AG10803 (cell line): ENCODE measurements at regions not wholly inside any gene's neighbourhood (a gene's known extent, or its start where the extent isn't known, plus 50 kb on each side); places are given as distances from the start of the nearest gene placed in this dataset.

Experiments
- DNase-seq: peaks from one replicate; pipeline ENCODE4 v3.0.0; 2010; ENCODE audit warnings: low read depth
- H3K4me3 ChIP-seq: 2 replicates; pipeline ENCODE4 v1.5.1; 2011; ENCODE audit warnings: mild to moderate bottlenecking, low read length, control low read depth
- TF ChIP-seq, protein P1 (sequence below): conservative IDR thresholded peaks from 2 replicates; pipeline ENCODE4 v1.5.1; 2011; ENCODE audit warnings: mild to moderate bottlenecking, low read length, control low read depth, inconsistent platforms

DNA sequence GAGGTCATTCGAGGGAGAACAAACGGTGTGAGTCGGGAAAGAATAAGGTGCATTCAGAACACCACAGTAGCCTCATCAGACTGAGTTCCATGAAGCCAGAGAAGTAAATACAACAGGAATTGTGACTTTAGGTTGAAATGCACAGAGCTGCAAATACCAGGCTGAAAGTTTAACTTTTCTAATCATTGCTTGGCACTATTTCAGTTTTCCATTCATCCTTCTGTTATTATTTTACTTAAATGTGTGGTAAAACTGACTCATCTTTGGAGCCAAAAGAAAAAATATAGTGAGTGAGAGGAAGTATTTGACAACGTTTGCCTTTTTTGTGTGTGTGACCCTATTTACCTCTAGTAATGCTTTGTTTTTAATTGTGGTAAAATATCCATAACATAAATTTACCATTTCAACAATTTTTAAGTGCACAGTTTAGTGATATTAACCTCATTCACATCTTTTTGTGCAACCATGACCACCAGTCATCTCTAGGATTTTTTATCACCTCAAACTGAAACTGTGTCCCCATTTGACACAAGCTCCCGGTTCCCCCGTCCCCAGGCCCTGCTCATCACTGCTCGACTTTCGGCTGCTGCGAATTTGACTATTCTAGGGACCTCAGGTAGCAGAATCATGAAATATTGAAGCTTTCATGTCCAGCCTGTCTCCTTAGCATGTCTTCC is 166.8 kb downstream of the HSD17B3 start:
- peak; percentile 31 for DNase-seq
- TF ChIP-seq, protein P1, sequence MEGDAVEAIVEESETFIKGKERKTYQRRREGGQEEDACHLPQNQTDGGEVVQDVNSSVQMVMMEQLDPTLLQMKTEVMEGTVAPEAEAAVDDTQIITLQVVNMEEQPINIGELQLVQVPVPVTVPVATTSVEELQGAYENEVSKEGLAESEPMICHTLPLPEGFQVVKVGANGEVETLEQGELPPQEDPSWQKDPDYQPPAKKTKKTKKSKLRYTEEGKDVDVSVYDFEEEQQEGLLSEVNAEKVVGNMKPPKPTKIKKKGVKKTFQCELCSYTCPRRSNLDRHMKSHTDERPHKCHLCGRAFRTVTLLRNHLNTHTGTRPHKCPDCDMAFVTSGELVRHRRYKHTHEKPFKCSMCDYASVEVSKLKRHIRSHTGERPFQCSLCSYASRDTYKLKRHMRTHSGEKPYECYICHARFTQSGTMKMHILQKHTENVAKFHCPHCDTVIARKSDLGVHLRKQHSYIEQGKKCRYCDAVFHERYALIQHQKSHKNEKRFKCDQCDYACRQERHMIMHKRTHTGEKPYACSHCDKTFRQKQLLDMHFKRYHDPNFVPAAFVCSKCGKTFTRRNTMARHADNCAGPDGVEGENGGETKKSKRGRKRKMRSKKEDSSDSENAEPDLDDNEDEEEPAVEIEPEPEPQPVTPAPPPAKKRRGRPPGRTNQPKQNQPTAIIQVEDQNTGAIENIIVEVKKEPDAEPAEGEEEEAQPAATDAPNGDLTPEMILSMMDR = no peak
- no peak overlapping the region for H3K4me3 ChIP-seq

GRCh38 chr9:96133321-96134021 is 168.5 kb downstream of the HSD17B3 start:
- H3K4me3 ChIP-seq = no peak overlapping the region
- DNase-seq = no peak
- TF ChIP-seq, protein P1 = no peak

DNA sequence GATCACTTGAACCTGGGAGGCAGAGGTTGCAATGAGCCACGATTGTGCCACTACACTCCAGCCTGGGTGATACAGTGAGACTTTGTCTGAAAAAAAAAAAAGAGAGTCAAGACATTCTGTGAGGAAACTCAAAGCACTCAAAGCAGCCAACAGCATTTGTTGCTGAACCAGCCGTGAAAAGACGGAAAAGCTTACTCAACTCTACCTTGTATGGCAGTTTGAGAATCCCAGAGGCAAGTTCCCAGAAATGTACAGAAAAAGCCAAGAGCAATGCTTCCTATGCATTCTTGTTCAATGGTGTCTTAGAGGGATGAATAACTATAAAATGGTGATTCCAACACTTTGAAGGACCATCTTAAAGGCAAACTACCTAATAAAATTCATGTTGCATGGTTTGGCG is 170.2 kb downstream of the HSD17B3 start:
- no peak for DNase-seq
- TF ChIP-seq, protein P1 = no peak
- H3K4me3 ChIP-seq = no peak overlapping the region

DNA sequence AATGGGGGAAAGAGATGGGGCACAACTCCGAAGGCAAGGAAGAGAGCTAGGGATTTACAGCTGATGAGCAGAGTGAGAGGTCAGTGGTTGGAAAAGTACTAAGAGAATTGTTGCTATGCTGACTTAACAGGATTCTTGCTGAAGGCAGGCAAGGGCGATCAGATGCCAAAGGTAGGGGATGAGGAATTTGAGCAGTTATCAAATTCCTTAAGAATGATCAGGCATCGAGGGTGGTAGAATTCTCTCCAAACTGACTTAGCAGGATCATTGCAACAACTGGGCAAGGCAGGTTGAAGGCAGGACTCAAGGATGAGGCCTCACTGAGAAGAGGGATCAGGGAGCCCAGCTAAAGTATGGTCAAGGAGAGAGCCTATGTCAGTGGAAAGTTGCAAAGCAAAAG is 171.0 kb downstream of the HSD17B3 start:
- TF ChIP-seq, protein P1 = no peak
- no peak for DNase-seq
- no peak overlapping the region for H3K4me3 ChIP-seq

GRCh38 chr9:96129747-96130146 is 172.2 kb downstream of the HSD17B3 start:
- TF ChIP-seq, protein P1 = no peak
- H3K4me3 ChIP-seq = no peak overlapping the region
- no peak for DNase-seq

GRCh38 chr9:96128880-96129279 is 173.1 kb downstream of the HSD17B3 start:
- DNase-seq = no peak
- H3K4me3 ChIP-seq = no peak overlapping the region
- TF ChIP-seq, protein P1 = no peak

GRCh38 chr9:96126321-96126881 is 175.6 kb downstream of the HSD17B3 start:
- no peak overlapping the region for H3K4me3 ChIP-seq
- TF ChIP-seq, protein P1 = no peak
- DNase-seq = no peak
